GM12873 (cell line): ENCODE measurements at regions not wholly inside any gene's neighbourhood (a gene's known extent, or its start where the extent isn't known, plus 50 kb on each side); places are given as distances from the start of the nearest gene placed in this dataset.

ENCODE experiments used
- TF ChIP-seq, protein P1 (sequence below): IDR thresholded peaks from 2 replicates; pipeline ENCODE4 v1.5.1; 2012; ENCODE audit warnings: low read depth, mild to moderate bottlenecking, moderate library complexity, low read length, control low read depth; ENCODE audit not compliant: insufficient read depth; ENCODE audit errors: missing control alignments

DNA sequence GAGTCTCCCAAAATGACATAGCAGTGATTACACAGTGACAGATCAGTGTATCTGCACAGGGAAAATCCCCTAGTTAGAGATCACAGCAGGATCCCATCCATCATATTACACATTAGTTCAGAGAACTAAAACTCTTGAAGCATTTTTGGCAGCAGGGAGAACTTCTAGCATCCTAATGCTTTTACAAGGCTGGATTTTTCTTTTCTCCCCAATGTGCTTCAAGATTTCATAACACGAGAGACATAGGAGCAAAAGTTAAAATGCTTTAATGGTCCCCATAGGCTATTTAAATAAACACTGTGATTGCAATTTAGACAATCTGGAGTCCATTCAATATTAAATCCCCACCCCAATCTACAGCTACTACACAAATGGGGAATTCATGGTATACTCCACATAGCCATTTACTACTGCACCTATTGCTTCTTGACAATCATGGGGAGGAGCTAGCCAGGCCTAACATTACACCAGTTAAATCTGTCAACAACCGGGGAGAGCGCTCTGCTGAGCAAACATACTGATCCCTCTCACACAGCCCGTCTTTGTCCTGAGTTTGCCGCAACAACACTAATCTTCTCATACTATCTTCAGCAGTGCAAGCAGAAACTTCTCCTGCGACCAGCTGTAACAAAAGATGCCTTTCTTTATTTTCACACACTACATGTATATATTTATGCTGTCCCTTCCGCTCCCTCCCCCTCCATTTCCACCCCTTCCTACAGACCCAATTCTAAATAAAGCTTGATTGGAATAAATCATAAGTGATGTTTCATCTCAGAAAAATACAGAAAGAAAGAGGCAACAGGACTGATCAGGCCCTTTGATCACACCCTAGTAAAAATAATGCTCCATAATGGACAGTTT, 120.3 kb upstream of the SOX5 start:
- TF ChIP-seq, protein P1, sequence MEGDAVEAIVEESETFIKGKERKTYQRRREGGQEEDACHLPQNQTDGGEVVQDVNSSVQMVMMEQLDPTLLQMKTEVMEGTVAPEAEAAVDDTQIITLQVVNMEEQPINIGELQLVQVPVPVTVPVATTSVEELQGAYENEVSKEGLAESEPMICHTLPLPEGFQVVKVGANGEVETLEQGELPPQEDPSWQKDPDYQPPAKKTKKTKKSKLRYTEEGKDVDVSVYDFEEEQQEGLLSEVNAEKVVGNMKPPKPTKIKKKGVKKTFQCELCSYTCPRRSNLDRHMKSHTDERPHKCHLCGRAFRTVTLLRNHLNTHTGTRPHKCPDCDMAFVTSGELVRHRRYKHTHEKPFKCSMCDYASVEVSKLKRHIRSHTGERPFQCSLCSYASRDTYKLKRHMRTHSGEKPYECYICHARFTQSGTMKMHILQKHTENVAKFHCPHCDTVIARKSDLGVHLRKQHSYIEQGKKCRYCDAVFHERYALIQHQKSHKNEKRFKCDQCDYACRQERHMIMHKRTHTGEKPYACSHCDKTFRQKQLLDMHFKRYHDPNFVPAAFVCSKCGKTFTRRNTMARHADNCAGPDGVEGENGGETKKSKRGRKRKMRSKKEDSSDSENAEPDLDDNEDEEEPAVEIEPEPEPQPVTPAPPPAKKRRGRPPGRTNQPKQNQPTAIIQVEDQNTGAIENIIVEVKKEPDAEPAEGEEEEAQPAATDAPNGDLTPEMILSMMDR: no peak

DNA sequence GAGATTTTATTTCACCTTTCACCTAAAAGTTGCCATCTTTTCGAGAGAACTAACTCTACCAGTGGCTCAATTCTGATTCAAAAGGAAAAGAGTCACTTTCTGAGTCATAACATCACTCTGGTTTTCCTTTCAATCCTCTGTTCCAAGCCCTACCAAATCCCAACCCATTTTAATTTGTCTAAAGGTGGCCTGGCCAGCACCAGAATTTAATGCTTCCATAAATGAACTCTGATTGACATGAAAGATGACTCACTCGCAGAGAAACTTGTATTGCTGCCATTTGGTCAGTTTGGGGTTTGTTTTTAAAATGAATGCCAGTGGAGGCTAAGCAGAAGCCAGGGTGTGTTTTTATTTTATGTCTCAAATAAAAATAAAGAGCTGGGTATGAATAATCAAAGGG, 117.4 kb upstream of the SOX5 start:
- TF ChIP-seq, protein P1: no peak

- TF ChIP-seq, protein P1: no peak
These were observed 116.6 kb upstream of the SOX5 start for GRCh38 chr12:24066097-24066496.

DNA sequence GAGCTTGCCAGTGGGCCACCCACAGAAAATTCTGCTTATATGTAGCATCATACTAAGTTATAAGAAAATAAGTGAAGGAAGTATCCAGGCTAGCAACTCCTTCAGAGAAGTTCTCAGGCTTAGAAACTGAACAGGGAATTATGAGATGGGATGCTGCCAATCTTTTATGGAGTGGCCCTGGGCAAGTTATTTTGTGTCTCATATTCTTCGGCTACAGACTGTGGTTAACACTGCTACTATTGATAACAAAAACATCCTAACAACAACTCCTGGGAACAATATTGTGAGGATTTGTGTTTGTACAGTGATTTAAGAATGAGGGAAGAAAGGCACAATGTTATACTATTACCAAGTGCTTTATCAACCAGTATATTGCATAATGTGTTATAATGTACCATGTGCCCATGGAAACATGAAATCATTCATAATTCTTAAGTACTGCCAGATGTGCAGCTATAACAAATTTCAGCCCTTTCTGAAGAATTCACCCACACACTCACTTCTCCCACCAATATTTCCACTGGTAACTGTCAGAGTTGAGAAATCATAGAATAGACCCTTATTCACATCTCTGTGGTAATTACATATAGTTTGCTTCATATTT, 113.3 kb upstream of the SOX5 start:
- TF ChIP-seq, protein P1: no peak

DNA sequence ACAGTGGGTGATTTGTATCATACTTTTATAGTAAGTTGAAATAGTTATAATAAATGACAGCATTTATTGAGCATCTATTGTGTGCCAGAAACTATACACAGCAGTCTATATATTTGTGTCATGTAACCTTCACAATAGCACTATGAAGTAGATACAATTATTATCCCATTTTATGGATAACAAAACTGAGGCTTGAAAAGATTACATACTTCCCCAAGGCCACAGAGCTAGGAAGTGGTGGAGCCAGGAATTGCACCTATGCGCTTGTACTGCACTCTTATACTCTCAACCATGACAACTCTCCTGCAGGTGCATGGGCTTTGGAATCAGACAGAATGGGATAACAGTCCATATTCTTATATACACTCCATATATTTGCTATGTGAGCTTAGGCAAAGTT, 110.6 kb upstream of the SOX5 start:
- TF ChIP-seq, protein P1: no peak

DNA sequence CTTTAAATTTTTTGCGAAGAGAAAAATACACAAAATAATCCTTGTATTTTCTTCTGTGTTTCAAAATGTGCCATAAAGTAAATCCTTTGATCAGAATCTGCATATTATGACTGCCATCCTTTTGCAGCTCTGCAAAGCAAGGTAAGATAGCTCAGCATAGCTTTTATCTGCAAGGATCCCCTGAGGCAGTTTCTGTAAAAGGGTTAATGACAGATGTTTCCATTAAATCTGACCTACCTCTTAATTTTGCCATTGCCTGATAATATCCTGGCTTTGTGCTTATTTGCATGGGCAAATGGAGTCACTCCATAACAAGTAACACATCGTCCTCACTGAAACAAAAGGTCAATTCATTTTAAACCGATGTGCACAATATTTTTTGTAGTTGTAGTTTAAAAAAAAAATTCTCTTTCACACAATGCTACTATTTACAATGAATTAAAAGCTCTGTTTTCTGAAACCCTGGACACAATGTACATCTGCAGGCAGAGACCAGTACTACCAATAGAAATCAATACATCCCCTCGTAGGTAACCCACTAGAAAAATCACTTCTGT, 108.5 kb upstream of the SOX5 start:
- TF ChIP-seq, protein P1: no peak

- TF ChIP-seq, protein P1: no peak
These were observed 106.3 kb upstream of the SOX5 start for GRCh38 chr12:24055747-24056146.
